GM19351 (cell line): ENCODE measurements at regions not wholly inside any gene's neighbourhood (a gene's known extent, or its start where the extent isn't known, plus 50 kb on each side); places are given as distances from the start of the nearest gene placed in this dataset.

ENCODE experiments used
- ATAC-seq: cut with Tn5 transposase; IDR thresholded peaks from one replicate; pipeline ENCODE4 v1.9.1; 2021; ENCODE audit warnings: mild to moderate bottlenecking, moderate library complexity; ENCODE audit not compliant: unreplicated experiment

GRCh38 chr13:44299152-44299943 lies 74.3 kb upstream of the SERP2 start:
- no peak for ATAC-seq

GRCh38 chr13:44300895-44301638 lies 72.6 kb upstream of the SERP2 start:
- ATAC-seq: peak; percentile 82

GRCh38 chr13:44301639-44302015 lies 72.0 kb upstream of the SERP2 start:
- ATAC-seq: no peak

- ATAC-seq: no peak
These were observed 71.4 kb upstream of the SERP2 start for GRCh38 chr13:44302233-44302632.

- ATAC-seq: no peak
These were observed 70.6 kb upstream of the SERP2 start for GRCh38 chr13:44302940-44303575.

- no peak for ATAC-seq
These were observed 69.8 kb upstream of the SERP2 start for GRCh38 chr13:44303681-44304432.

- no peak for ATAC-seq
These were observed 69.2 kb upstream of the SERP2 start for GRCh38 chr13:44304433-44304725.

GRCh38 chr13:44305286-44305685 lies 68.3 kb upstream of the SERP2 start:
- no peak for ATAC-seq

GRCh38 chr13:44305917-44306370 lies 67.7 kb upstream of the SERP2 start:
- no peak for ATAC-seq

GRCh38 chr13:44306371-44307192 lies 67.0 kb upstream of the SERP2 start:
- no peak for ATAC-seq

GRCh38 chr13:44307255-44307654 lies 66.4 kb upstream of the SERP2 start:
- no peak for ATAC-seq

GRCh38 chr13:44307844-44308243 lies 65.8 kb upstream of the SERP2 start:
- ATAC-seq: no peak

- ATAC-seq: no peak
These were observed 65.3 kb upstream of the SERP2 start for GRCh38 chr13:44308352-44308751.

GRCh38 chr13:44309794-44310757 lies 63.5 kb upstream of the SERP2 start:
- no peak for ATAC-seq

- no peak for ATAC-seq
These were observed 62.4 kb upstream of the SERP2 start for GRCh38 chr13:44311011-44311780.

- ATAC-seq: no peak
These were observed 61.5 kb upstream of the SERP2 start for GRCh38 chr13:44312131-44312530.

- ATAC-seq: no peak
These were observed 60.6 kb upstream of the SERP2 start for GRCh38 chr13:44312834-44313551.

- no peak for ATAC-seq
These were observed 60.0 kb upstream of the SERP2 start for GRCh38 chr13:44313674-44314073.
